Spleen (tissue), 11 donors: ENCODE measurements at regions not wholly inside any gene's neighbourhood (a gene's known extent, or its start where the extent isn't known, plus 50 kb on each side); places are given as distances from the start of the nearest gene placed in this dataset.

Source experiments
- DNase-seq: peaks from one replicate; pipeline ENCODE4 v3.0.0-alpha.2; 2020
- H3K27ac ChIP-seq, 8 donors: fragments of 200-600 bp; sonication (generic) in 7 of 8; 1 replicate in 4 of 8; 2 replicates in 4 of 8; pipeline versions ENCODE4 v1.5.0 to v1.8.0; 2016 to 2021; ENCODE audit warnings: inconsistent platforms in 4 of 8, mild to moderate bottlenecking in 4 of 8, moderate library complexity in 1 of 8
- H3K27me3 ChIP-seq, 7 donors: fragments of 200-600 bp; sonication (generic) in 6 of 7; replicated peaks in 1 of 7; 1 replicate in 4 of 7; 2 replicates in 3 of 7; pipeline versions ENCODE4 v1.5.0 to v1.8.0; 2016 to 2021; ENCODE audit warnings: inconsistent platforms in 3 of 7, mild to moderate bottlenecking in 1 of 7
- H3K36me3 ChIP-seq, 6 donors: fragments of 200-600 bp; sonication (generic) in 5 of 6; 1 replicate in 4 of 6; 2 replicates in 2 of 6; pipeline versions ENCODE4 v1.5.0 to v1.8.0; 2016 to 2021; ENCODE audit warnings: inconsistent platforms in 2 of 6
- H3K4me1 ChIP-seq, 6 donors: fragments of 200-600 bp; sonication (generic) in 5 of 6; 1 replicate in 3 of 6; 2 replicates in 3 of 6; pipeline versions ENCODE4 v1.5.0 to v1.8.0; 2016 to 2021; ENCODE audit warnings: inconsistent platforms in 3 of 6
- H3K4me3 ChIP-seq, 8 donors: fragments of 200-600 bp; sonication (generic) in 7 of 8; 1 replicate in 4 of 8; 2 replicates in 4 of 8; pipeline versions ENCODE4 v1.5.0 to v1.8.0; 2016 to 2021; ENCODE audit warnings: inconsistent platforms in 4 of 8, mild to moderate bottlenecking in 4 of 8, moderate library complexity in 2 of 8
- H3K9me3 ChIP-seq, 8 donors: fragments of 200-600 bp; sonication (generic) in 7 of 8; 1 replicate in 4 of 8; 2 replicates in 4 of 8; pipeline versions ENCODE4 v1.5.0 to v1.8.0; 2016 to 2021; ENCODE audit warnings: inconsistent platforms in 4 of 8
- CTCF ChIP-seq, 11 experiments: fragments of 200-600 bp in 7 of 11; fragments of 450-650 bp in 4 of 11; sonication (generic) in 4 of 11; IDR thresholded peaks in 8 of 11; conservative IDR thresholded peaks in 3 of 11; 1 replicate in 7 of 11; 2 replicates in 4 of 11; pipeline versions ENCODE4 v1.4.0 to v1.8.0; 2016 to 2021; ENCODE audit warnings: antibody characterized with exemption in 11 of 11, inconsistent platforms in 4 of 11, mild to moderate bottlenecking in 1 of 11
- POLR2A ChIP-seq, 3 donors: fragments of 450-650 bp; IDR thresholded peaks; one replicate each; pipeline ENCODE4 v1.5.1; 2017; ENCODE audit warnings: antibody characterized with exemption in 3 of 3, mild to moderate bottlenecking in 1 of 3
- POLR2AphosphoS5 ChIP-seq, 3 donors: sonication (generic); formaldehyde crosslinking; IDR thresholded peaks; one replicate each; pipeline ENCODE4 v1.5.1; 2017; ENCODE audit warnings: antibody characterized with exemption in 3 of 3
- WGBS, 5 donors: extraction: QIAGEN DNeasy Blood & Tissue Kit in 3 of 5; methylation state at CpG; one replicate each; pipeline versions ENCODE4 v1.1.5 to v1.1.7; 2013 to 2018; 5-methylcytosine and 5-hydroxymethylcytosine counted together
- intact Hi-C: fragments of 100-400 bp; cut with DNase I; formaldehyde crosslinking; loops from one replicate; pipeline ENCODE4 v1.15.0; 2023; ENCODE audit warnings: low total_unique reads
- donor health status: healthy with polysubstance abuse.
- donor health status: DM: no; HTN: no; CAD: no; lungs with moderate emphysema.
- donor health status: DM: no; HTN: no; CAD: no.
- donor health status: Bipolar disorder and iron deficiency.
- donor health status: healthy.
- donor health status: DM: no; HTN: no; CAD: no.
- donor health status: DM: yes; HTN: yes; CAD: no.

DNA sequence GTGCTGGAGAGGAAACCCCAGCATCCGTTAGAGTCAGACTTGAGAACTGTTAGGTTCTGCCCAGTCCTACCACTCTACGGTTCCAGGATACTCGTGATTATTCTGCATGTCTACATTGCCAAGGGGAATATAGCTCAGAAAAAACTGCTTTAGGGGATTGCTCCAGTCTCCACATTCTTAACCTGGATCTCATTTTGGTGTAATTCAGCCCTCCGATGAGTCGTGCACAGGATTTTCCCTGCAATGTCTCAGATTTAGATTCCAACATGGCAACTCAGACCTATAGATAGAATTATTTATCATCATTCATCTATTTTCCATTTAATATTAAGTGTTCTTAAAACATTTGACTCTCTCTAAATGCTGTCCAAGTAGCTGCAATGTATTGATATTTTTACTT lies 121.1 kb upstream of the ZEB1 start:
- H3K36me3 ChIP-seq, result no peaks in the 10 kb centered on the region
- intact Hi-C loops, result no loop called here
- no peaks in the 10 kb centered on the region for H3K27me3 ChIP-seq
- no peaks in the 10 kb centered on the region for H3K9me3 ChIP-seq
- H3K27ac ChIP-seq, result no peak overlapping the region
- no peak for DNase-seq
- no peaks in the 10 kb centered on the region for H3K4me1 ChIP-seq
- no peak for TF ChIP-seq POLR2A (IDR thresholded peaks at IDR 0.05)
- TF ChIP-seq CTCF (IDR thresholded peaks at IDR 0.05 in 8 of 11, conservative IDR thresholded peaks at IDR 0.05 in 3 of 11), result no peak
- TF ChIP-seq POLR2AphosphoS5 (IDR thresholded peaks at IDR 0.05), result no peak
- 81 to 95% (median 88%) methylated on average over 5 of the region's 5 CpGs for WGBS, 5 donors
- H3K4me3 ChIP-seq, result no peak overlapping the region

DNA sequence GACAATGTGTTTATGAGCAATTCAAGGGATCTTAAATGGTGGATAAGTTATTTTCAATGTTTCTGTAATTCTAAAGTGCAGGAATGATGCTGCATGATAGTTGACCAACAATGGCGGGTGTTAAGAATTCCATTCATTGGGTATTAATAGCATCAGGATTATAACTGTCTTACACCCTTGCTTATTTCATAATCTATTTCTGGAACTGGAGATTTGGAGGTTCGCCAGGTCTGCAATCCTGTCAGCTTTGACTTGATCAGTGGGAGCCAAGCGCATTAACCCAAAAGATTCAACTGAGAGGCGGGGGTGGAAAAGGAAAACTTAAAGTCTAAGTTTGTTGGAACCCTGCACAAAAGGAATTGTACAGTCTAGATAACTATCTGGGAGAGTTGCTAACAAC lies 114.9 kb upstream of the ZEB1 start:
- Histone ChIP-seq H3K4me1 (no peaks in the 10 kb centered on the region), H3K27ac (no peak overlapping the region), H3K4me3 (no peak overlapping the region), H3K36me3 (no peaks in the 10 kb centered on the region), H3K27me3 (no peaks in the 10 kb centered on the region), H3K9me3 (peaks cover 0 to 3% (median 0%) of the 10 kb centered on the region in 8 donors)
- 77 to 92% (median 86%) methylated on average over 4 of the region's 4 CpGs for WGBS, 5 donors
- intact Hi-C loops, result no loop called here
- TF ChIP-seq CTCF (IDR thresholded peaks at IDR 0.05 in 8 of 11, conservative IDR thresholded peaks at IDR 0.05 in 3 of 11) (no peak), POLR2AphosphoS5 (IDR thresholded peaks at IDR 0.05) (no peak), POLR2A (IDR thresholded peaks at IDR 0.05) (no peak)
- no peak for DNase-seq

DNA sequence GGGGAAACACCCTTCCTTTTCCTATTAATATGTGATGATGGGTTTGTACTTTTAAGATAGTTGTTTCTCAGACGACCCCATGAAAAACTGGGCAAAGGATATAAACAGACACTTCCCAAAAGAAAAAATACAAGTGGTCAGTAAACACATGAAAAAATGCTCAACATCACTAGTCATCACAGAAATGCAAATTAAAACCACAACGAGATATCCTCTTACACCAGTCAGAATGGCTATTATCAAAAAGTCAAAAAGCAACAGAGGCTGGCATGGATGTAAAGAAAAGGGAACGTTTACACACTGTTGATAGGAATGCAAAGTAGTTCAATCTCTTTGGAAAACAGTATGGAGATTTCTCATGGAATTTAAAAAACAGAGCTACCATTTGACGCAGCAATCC lies 111.4 kb upstream of the ZEB1 start:
- TF ChIP-seq POLR2AphosphoS5 (IDR thresholded peaks at IDR 0.05) (no peak), CTCF (IDR thresholded peaks at IDR 0.05 in 8 of 11, conservative IDR thresholded peaks at IDR 0.05 in 3 of 11) (no peak), POLR2A (IDR thresholded peaks at IDR 0.05) (no peak)
- H3K4me1 ChIP-seq, result no peaks in the 10 kb centered on the region
- H3K4me3 ChIP-seq, result no peak overlapping the region
- no peak for DNase-seq
- WGBS, 5 donors, result 54 to 81% (median 59%) methylated on average over 4 of the region's 4 CpGs
- no peaks in the 10 kb centered on the region for H3K27me3 ChIP-seq
- peaks cover 0 to 3% (median 0%) of the 10 kb centered on the region in 8 donors for H3K9me3 ChIP-seq
- no peak overlapping the region for H3K27ac ChIP-seq
- intact Hi-C loops, result no loop called here
- no peaks in the 10 kb centered on the region for H3K36me3 ChIP-seq

GRCh38 chr10:31209478-31209877 lies 109.5 kb upstream of the ZEB1 start:
- WGBS, 5 donors, result 52 to 69% (median 64%) methylated on average over 7 of the region's 7 CpGs
- H3K27ac ChIP-seq, result no peak overlapping the region
- TF ChIP-seq POLR2AphosphoS5 (IDR thresholded peaks at IDR 0.05) (no peak), POLR2A (IDR thresholded peaks at IDR 0.05) (no peak), CTCF (IDR thresholded peaks at IDR 0.05 in 8 of 11, conservative IDR thresholded peaks at IDR 0.05 in 3 of 11) (no peak)
- intact Hi-C loops, result no loop called here
- no peak overlapping the region for H3K4me3 ChIP-seq
- H3K27me3 ChIP-seq, result no peaks in the 10 kb centered on the region
- H3K4me1 ChIP-seq, result no peaks in the 10 kb centered on the region
- no peaks in the 10 kb centered on the region for H3K36me3 ChIP-seq
- no peak for DNase-seq
- H3K9me3 ChIP-seq, result peaks cover 0 to 3% (median 0%) of the 10 kb centered on the region in 8 donors
